ENCODE measurements at regions not wholly inside any gene's neighbourhood (a gene's known extent, or its start where the extent isn't known, plus 50 kb on each side); places are given as distances from the start of the nearest gene placed in this dataset.

DNA sequence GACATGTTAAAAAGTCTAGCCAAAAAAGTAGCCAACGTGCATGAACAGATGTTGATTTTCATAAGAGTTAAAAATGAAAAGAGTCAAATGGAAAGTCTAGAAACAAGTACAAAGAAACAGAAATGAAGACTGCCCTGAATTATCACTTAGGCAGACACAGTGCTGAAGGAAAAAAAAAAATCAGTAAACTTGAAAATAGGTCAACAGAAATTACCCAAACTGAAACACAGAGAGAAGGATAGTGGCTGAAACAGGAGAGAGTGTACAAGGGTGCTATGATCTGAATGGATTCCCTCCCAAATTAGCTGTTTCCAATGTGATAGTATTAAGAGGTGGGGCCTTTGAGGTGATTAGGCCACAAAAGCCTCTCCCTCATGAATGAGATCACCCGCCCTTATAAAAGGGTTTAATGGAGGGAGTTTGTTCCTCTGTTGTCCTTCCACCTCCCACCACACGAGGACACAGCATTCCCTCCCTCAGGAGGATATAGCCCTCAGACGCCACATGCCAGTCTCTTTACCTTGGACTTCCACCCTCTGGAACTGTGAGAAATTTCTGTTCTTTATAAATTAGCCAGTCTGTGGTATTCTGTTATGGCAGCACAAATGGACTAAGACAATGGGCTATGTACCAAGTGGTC lies 249.7 kb downstream of the AHR start:
- H3K4me1 ChIP-seq (ENCODE audit: control insufficient read depth in 1 of 2, insufficient read depth in 2 of 2, low read length in 2 of 2), result 0 out of 4 replicates have a peak, but pooled peaks cover 0 to 3% of the 10 kb centered on the region in 2 experiments
- no peak overlapping the region for H2AFZ ChIP-seq (ENCODE audit: low read depth, low read length, poor library complexity, severe bottlenecking)
- ChIA-PET POLR2A (no interaction called here), RAD21 (ENCODE audit: low non-redundant PET in 1 of 2, low total read pairs in 2 of 2, uncharacterized antibody in 2 of 2, unreplicated experiment in 2 of 2) (no interaction called here), CTCF (no interaction called here)
- BruUV-seq (replicated peaks), result no TSS peak
- no peak overlapping the region for H3K4me3 ChIP-seq (replicated peaks in 1 of 2; ENCODE audit: low read depth in 1 of 2, low read length in 2 of 2)
- intact Hi-C loops (cut with micrococcal nuclease), result no loop called here
- DNase-seq (ENCODE audit: low read depth, low spot score) (no peak), ATAC-seq (peak; percentile 79)
- H3K4me2 ChIP-seq (ENCODE audit: low read length), result no peak overlapping the region
- no peak for TF ChIP-seq SRF (IDR thresholded peaks at IDR 0.05; ENCODE audit: low read depth)
- TF ChIP-seq, protein P1, sequence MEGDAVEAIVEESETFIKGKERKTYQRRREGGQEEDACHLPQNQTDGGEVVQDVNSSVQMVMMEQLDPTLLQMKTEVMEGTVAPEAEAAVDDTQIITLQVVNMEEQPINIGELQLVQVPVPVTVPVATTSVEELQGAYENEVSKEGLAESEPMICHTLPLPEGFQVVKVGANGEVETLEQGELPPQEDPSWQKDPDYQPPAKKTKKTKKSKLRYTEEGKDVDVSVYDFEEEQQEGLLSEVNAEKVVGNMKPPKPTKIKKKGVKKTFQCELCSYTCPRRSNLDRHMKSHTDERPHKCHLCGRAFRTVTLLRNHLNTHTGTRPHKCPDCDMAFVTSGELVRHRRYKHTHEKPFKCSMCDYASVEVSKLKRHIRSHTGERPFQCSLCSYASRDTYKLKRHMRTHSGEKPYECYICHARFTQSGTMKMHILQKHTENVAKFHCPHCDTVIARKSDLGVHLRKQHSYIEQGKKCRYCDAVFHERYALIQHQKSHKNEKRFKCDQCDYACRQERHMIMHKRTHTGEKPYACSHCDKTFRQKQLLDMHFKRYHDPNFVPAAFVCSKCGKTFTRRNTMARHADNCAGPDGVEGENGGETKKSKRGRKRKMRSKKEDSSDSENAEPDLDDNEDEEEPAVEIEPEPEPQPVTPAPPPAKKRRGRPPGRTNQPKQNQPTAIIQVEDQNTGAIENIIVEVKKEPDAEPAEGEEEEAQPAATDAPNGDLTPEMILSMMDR (IDR thresholded peaks at IDR 0.05 in 2 of 3, conservative IDR thresholded peaks at IDR 0.05 in 1 of 3; ENCODE audit: borderline replicate concordance in 1 of 3, insufficient read depth in 1 of 3, low read depth in 2 of 3, low read length in 2 of 3), result peak in 2 of 3 experiments; percentile 12 to 15; a peak in 1 of 6 replicates
- no peaks in the 10 kb centered on the region for H3K9me2 ChIP-seq (ENCODE audit: insufficient read depth)
- H3K27me3 ChIP-seq (ENCODE audit: insufficient read depth, low read length), result no peaks in the 10 kb centered on the region
- no peaks in the 10 kb centered on the region for H4K20me1 ChIP-seq (ENCODE audit: insufficient read depth)
- no peak overlapping the region for H3K9ac ChIP-seq (ENCODE audit: low read length)
- H3K27ac ChIP-seq (ENCODE audit: low read depth, low read length), result no peak overlapping the region
- H3K9me3 ChIP-seq (ENCODE audit: control insufficient read depth in 1 of 2, insufficient read depth in 1 of 2, low read depth in 1 of 2, low read length in 2 of 2), result no peaks in the 10 kb centered on the region
- no peaks in the 10 kb centered on the region for H3K36me3 ChIP-seq (ENCODE audit: control insufficient read depth in 1 of 2, insufficient read depth in 2 of 2, low read length in 2 of 2)
- H3K79me2 ChIP-seq (ENCODE audit: insufficient read depth, low read length), result no peaks in the 10 kb centered on the region

GRCh38 chr7:17549406-17549805 lies 251.0 kb downstream of the AHR start:
- CTCF ChIA-PET, result no interaction called here
- no peak overlapping the region for H3K27ac ChIP-seq (ENCODE audit: low read depth, low read length)
- H2AFZ ChIP-seq (ENCODE audit: low read depth, low read length, poor library complexity, severe bottlenecking), result no peak overlapping the region
- DNase-seq (ENCODE audit: low read depth, low spot score) (no peak), ATAC-seq (no peak)
- H3K9me2 ChIP-seq (ENCODE audit: insufficient read depth), result no peaks in the 10 kb centered on the region
- no peak overlapping the region for H3K4me2 ChIP-seq (ENCODE audit: low read length)
- no peaks in the 10 kb centered on the region for H3K79me2 ChIP-seq (ENCODE audit: insufficient read depth, low read length)
- POLR2A ChIA-PET, result no interaction called here
- no TSS peak for BruUV-seq (replicated peaks)
- no peak overlapping the region for H3K9ac ChIP-seq (ENCODE audit: low read length)
- H3K4me1 ChIP-seq (ENCODE audit: control insufficient read depth in 1 of 2, insufficient read depth in 2 of 2, low read length in 2 of 2), result 0 out of 4 replicates have a peak, but pooled peaks cover 0 to 3% of the 10 kb centered on the region in 2 experiments
- intact Hi-C loops (cut with micrococcal nuclease), result no loop called here
- no peaks in the 10 kb centered on the region for H3K9me3 ChIP-seq (ENCODE audit: control insufficient read depth in 1 of 2, insufficient read depth in 1 of 2, low read depth in 1 of 2, low read length in 2 of 2)
- H3K36me3 ChIP-seq (ENCODE audit: control insufficient read depth in 1 of 2, insufficient read depth in 2 of 2, low read length in 2 of 2), result no peaks in the 10 kb centered on the region
- no peaks in the 10 kb centered on the region for H3K27me3 ChIP-seq (ENCODE audit: insufficient read depth, low read length)
- H3K4me3 ChIP-seq (replicated peaks in 1 of 2; ENCODE audit: low read depth in 1 of 2, low read length in 2 of 2), result no peak overlapping the region
- H4K20me1 ChIP-seq (ENCODE audit: insufficient read depth), result no peaks in the 10 kb centered on the region
- RAD21 ChIA-PET (ENCODE audit: low non-redundant PET in 1 of 2, low total read pairs in 2 of 2, uncharacterized antibody in 2 of 2, unreplicated experiment in 2 of 2), result no interaction called here
- TF ChIP-seq SIN3A (IDR thresholded peaks at IDR 0.05; ENCODE audit: low read depth), result no peak
- no peak for TF ChIP-seq CBX3 (IDR thresholded peaks at IDR 0.05; ENCODE audit: low read depth)
- no peak for TF ChIP-seq EZH2phosphoT487 (IDR thresholded peaks at IDR 0.05; ENCODE audit: borderline replicate concordance)
- TF ChIP-seq, protein P2, sequence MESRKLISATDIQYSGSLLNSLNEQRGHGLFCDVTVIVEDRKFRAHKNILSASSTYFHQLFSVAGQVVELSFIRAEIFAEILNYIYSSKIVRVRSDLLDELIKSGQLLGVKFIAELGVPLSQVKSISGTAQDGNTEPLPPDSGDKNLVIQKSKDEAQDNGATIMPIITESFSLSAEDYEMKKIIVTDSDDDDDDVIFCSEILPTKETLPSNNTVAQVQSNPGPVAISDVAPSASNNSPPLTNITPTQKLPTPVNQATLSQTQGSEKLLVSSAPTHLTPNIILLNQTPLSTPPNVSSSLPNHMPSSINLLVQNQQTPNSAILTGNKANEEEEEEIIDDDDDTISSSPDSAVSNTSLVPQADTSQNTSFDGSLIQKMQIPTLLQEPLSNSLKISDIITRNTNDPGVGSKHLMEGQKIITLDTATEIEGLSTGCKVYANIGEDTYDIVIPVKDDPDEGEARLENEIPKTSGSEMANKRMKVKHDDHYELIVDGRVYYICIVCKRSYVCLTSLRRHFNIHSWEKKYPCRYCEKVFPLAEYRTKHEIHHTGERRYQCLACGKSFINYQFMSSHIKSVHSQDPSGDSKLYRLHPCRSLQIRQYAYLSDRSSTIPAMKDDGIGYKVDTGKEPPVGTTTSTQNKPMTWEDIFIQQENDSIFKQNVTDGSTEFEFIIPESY (IDR thresholded peaks at IDR 0.05; ENCODE audit: extremely low read depth, insufficient replicate concordance, low read length), result no peak
- no peak for TF ChIP-seq SRF (IDR thresholded peaks at IDR 0.05; ENCODE audit: low read depth)
- TF ChIP-seq EZH2 (IDR thresholded peaks at IDR 0.05), result no peak
- TF ChIP-seq, protein P3, sequence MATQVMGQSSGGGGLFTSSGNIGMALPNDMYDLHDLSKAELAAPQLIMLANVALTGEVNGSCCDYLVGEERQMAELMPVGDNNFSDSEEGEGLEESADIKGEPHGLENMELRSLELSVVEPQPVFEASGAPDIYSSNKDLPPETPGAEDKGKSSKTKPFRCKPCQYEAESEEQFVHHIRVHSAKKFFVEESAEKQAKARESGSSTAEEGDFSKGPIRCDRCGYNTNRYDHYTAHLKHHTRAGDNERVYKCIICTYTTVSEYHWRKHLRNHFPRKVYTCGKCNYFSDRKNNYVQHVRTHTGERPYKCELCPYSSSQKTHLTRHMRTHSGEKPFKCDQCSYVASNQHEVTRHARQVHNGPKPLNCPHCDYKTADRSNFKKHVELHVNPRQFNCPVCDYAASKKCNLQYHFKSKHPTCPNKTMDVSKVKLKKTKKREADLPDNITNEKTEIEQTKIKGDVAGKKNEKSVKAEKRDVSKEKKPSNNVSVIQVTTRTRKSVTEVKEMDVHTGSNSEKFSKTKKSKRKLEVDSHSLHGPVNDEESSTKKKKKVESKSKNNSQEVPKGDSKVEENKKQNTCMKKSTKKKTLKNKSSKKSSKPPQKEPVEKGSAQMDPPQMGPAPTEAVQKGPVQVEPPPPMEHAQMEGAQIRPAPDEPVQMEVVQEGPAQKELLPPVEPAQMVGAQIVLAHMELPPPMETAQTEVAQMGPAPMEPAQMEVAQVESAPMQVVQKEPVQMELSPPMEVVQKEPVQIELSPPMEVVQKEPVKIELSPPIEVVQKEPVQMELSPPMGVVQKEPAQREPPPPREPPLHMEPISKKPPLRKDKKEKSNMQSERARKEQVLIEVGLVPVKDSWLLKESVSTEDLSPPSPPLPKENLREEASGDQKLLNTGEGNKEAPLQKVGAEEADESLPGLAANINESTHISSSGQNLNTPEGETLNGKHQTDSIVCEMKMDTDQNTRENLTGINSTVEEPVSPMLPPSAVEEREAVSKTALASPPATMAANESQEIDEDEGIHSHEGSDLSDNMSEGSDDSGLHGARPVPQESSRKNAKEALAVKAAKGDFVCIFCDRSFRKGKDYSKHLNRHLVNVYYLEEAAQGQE (IDR thresholded peaks at IDR 0.05; ENCODE audit: low read depth), result no peak
- TF ChIP-seq CEBPB (IDR thresholded peaks at IDR 0.05; ENCODE audit: low read depth), result no peak
- no peak for TF ChIP-seq TCF7L2 (IDR thresholded peaks at IDR 0.05; ENCODE audit: borderline replicate concordance, extremely low read depth, insufficient read depth, insufficient read length)
- TF ChIP-seq ZNF274 (IDR thresholded peaks at IDR 0.05; ENCODE audit: low read depth, low read length), result no peak
- no peak for TF ChIP-seq POLR2A (IDR thresholded peaks at IDR 0.05; ENCODE audit: borderline replicate concordance, extremely low read depth, insufficient read depth, insufficient read length)
